ENCODE measurements at regions not wholly inside any gene's neighbourhood (a gene's known extent, or its start where the extent isn't known, plus 50 kb on each side); places are given as distances from the start of the nearest gene placed in this dataset.

- no peak overlapping the region for H3K27ac ChIP-seq
- 79 to 82% methylated on average over 4 of the region's 4 CpGs for WGBS, 2 donors
- TF ChIP-seq CTCF (IDR thresholded peaks at IDR 0.05) (no peak), POLR2A (IDR thresholded peaks at IDR 0.05) (no peak), POLR2AphosphoS5 (IDR thresholded peaks at IDR 0.05) (no peak), EP300 (IDR thresholded peaks at IDR 0.05) (no peak)
Measured at GRCh38 chr5:105945203-105945972, 1725.3 kb downstream of the EFNA5 start.

GRCh38 chr5:105940181-105940580, 1730.6 kb downstream of the EFNA5 start:
- DNase-seq (no peak), ATAC-seq (ENCODE audit: low FRiP score in 2 of 2) (no peak)
- Histone ChIP-seq H3K4me3 (no peak overlapping the region), H3K9me3 (no peaks in the 10 kb centered on the region), H3K4me1 (no peaks in the 10 kb centered on the region), H3K27ac (no peak overlapping the region), H3K36me3 (no peaks in the 10 kb centered on the region), H3K27me3 (no peaks in the 10 kb centered on the region)
- TF ChIP-seq POLR2A (IDR thresholded peaks at IDR 0.05) (no peak), POLR2AphosphoS5 (IDR thresholded peaks at IDR 0.05) (no peak), EP300 (IDR thresholded peaks at IDR 0.05) (no peak)

More at GRCh38 chr5:105945203-105945972, 1725.3 kb downstream of the EFNA5 start:
- no peak for DNase-seq
- Histone ChIP-seq H3K27me3 (no peaks in the 10 kb centered on the region), H3K4me3 (no peak overlapping the region), H3K36me3 (no peaks in the 10 kb centered on the region), H3K9me3 (no peaks in the 10 kb centered on the region), H3K4me1 (no peaks in the 10 kb centered on the region)
- no peak for ATAC-seq (ENCODE audit: low FRiP score in 2 of 2)

- no peak for ATAC-seq (ENCODE audit: low FRiP score in 2 of 2)
- no peak overlapping the region for H3K4me3 ChIP-seq
- H3K4me1 ChIP-seq, result no peaks in the 10 kb centered on the region
- H3K36me3 ChIP-seq, result no peaks in the 10 kb centered on the region
- DNase-seq, result no peak
- H3K9me3 ChIP-seq, result no peaks in the 10 kb centered on the region
- no peaks in the 10 kb centered on the region for H3K27me3 ChIP-seq
- H3K27ac ChIP-seq, result no peak overlapping the region
- TF ChIP-seq CTCF (IDR thresholded peaks at IDR 0.05) (no peak), EP300 (IDR thresholded peaks at IDR 0.05) (no peak), POLR2AphosphoS5 (IDR thresholded peaks at IDR 0.05) (no peak), POLR2A (IDR thresholded peaks at IDR 0.05) (no peak)
Measured at GRCh38 chr5:105934171-105934570, 1736.6 kb downstream of the EFNA5 start.

DNA sequence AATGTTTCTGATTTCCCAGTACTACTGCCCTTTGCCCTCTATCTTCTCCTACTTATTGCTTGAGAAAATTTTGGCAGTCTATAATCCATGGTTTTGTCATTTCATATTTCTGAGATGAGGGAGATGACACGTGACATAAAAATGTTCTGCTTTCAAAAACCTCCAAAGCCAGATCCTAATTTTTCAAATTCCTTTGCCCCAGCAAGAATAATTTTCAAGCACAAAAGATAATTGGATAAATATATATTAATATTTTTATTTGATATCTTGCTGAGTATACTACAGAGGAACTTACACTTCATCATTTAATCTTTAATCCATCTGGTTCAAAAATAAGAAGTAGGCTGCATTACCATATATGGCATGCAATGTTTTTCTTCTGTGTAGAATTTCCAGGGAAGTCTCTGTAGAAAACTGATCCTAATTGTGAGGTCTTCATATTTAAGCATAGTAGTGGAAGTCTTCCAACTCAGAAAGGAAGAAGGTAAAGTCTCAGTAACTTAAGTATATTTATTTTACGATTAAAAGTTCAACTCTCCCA, 1738.8 kb downstream of the EFNA5 start:
- no peak for DNase-seq

GRCh38 chr5:105929858-105930257, 1740.9 kb downstream of the EFNA5 start:
- ATAC-seq (ENCODE audit: low FRiP score in 2 of 2) (no peak), DNase-seq (no peak)
- no peak overlapping the region for H3K27ac ChIP-seq
- 54 to 65% methylated on average over 1 of the region's 1 CpG for WGBS, 2 donors
- no peaks in the 10 kb centered on the region for H3K4me1 ChIP-seq
- no peaks in the 10 kb centered on the region for H3K36me3 ChIP-seq
- no peaks in the 10 kb centered on the region for H3K27me3 ChIP-seq
- no peaks in the 10 kb centered on the region for H3K9me3 ChIP-seq
- no peak overlapping the region for H3K4me3 ChIP-seq
- TF ChIP-seq POLR2A (IDR thresholded peaks at IDR 0.05) (no peak), CTCF (IDR thresholded peaks at IDR 0.05) (no peak), EP300 (IDR thresholded peaks at IDR 0.05) (no peak), POLR2AphosphoS5 (IDR thresholded peaks at IDR 0.05) (no peak)

More for the DNA sequence above, 1738.8 kb downstream of the EFNA5 start:
- no peak overlapping the region for H3K4me3 ChIP-seq
- TF ChIP-seq EP300 (IDR thresholded peaks at IDR 0.05) (no peak), CTCF (IDR thresholded peaks at IDR 0.05) (no peak), POLR2AphosphoS5 (IDR thresholded peaks at IDR 0.05) (no peak), POLR2A (IDR thresholded peaks at IDR 0.05) (no peak)
- no peaks in the 10 kb centered on the region for H3K27me3 ChIP-seq
- H3K36me3 ChIP-seq, result no peaks in the 10 kb centered on the region
- 64 to 80% methylated on average over 2 of the region's 2 CpGs for WGBS, 2 donors
- H3K27ac ChIP-seq, result no peak overlapping the region
- no peaks in the 10 kb centered on the region for H3K4me1 ChIP-seq
- peak in 1 of 2 donors; percentile 56 for ATAC-seq (ENCODE audit: low FRiP score in 2 of 2)
- H3K9me3 ChIP-seq, result no peaks in the 10 kb centered on the region
